Hippocampal formation (tissue), 2 donors: ENCODE measurements at regions not wholly inside any gene's neighbourhood (a gene's known extent, or its start where the extent isn't known, plus 50 kb on each side); places are given as distances from the start of the nearest gene placed in this dataset.

Experiments
- DNase-seq, 2 donors: peaks; one replicate each; lab custom pipeline; 2025; lab: John Stamatoyannopoulos, UW

DNA sequence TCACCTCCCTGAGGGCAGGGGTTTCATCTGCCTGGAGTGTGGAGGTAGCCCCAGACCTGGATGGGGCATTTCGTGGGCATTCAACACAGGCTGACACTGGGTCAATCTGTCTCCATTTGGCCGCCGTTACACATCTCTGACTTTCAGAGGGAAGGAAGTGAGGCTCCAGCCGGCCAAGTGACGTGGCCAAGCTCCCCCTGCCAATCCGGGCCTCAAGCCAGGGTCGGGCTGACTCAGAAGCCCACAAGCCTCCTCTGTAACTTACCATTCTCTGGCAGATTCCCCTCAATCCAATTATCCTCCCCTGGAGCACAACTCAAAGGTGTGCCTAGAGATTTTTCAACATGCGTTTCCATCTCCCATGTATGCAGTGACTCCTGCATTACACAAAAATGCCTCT is 227.6 kb downstream of the KLF13 start:
- DNase-seq: no peak

DNA sequence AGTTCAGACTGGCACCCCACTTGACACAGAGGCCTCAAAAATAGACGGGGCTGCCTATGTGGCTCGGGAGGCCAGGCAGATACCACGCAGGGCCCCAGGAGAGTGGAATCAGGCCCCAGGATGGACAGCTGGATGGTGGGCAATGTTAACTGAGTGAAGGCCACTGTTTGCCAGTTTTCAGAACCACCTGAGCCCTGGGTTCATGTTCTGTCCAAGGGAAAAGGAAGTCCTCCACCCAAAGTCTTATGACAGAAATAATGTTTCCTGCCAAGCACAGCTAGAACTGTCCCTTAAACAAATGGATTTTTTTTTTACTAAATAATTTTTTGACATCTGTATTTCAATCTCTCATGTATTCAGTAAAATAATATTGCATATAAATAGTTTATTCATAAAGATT is 228.4 kb downstream of the KLF13 start:
- no peak for DNase-seq

- DNase-seq: no peak
Measured at GRCh38 chr15:31556494-31557150, 230.0 kb downstream of the KLF13 start.

GRCh38 chr15:31557899-31558298 is 231.3 kb downstream of the KLF13 start:
- DNase-seq: no peak

DNA sequence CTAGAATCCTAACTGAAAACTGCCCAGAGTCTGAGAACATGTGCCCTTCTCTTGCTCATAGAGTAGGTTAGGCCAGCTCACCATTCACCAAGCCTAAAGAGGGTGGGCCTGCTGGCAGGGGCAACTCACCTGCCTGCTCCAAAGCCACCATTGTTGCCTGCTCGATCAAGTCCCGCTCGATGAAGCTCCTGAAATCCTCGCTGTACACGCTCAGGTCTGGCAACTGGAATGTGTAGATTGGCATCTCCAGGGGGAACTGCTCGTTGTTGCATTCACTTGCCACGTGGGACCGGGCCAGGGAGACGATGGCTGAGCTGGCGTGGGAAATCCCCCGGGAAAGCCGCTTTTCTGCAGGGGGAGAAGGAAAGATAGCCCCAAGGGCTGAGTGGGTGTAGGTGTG is 232.2 kb downstream of the KLF13 start:
- no peak for DNase-seq

DNA sequence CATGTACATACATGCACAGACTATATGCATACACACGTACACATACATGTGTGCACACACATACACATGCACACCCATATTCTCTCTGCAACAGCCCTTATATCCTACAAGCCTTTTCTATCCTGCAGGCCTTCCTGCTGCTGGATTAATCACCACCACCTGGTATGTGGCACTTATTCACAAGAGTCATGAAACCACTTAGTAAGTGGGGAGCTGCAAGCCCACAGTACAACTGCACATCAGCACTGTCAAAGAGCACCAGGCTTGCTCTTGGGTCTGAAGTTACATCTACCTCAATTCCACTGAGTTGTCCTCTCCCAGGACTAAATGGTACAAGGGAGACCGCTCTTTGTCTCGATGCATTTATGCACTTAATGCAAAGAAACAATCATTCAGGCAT is 233.2 kb downstream of the KLF13 start:
- no peak for DNase-seq

GRCh38 chr15:31560643-31561042 is 234.0 kb downstream of the KLF13 start:
- no peak for DNase-seq

- DNase-seq: no peak
Measured at GRCh38 chr15:31561156-31561555, 234.5 kb downstream of the KLF13 start.

- DNase-seq: no peak
Measured at GRCh38 chr15:31563001-31563400, 236.4 kb downstream of the KLF13 start.

- no peak for DNase-seq
Measured at GRCh38 chr15:31563421-31563820, 236.8 kb downstream of the KLF13 start.

DNA sequence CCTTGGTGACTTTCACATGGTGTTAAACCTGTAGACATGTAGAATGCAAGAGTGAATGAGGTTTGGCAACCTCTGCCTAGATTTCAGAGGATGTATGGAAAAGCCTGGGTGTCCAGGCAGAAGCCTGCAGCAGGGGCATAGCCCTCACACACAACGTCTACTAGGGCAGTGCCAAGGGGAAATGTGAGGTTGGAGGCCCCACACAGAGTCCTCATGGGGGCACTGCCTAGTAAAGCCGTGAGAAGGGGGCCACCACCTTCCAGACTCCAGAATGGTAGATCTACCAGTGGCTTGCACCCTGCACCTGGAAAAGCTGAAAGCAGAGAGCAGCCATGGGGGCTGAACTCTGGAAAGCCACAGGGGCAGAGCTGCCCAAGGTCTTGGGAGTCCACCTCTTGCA is 241.2 kb downstream of the KLF13 start:
- no peak for DNase-seq

GRCh38 chr15:31569836-31570235 is 243.2 kb downstream of the KLF13 start:
- no peak for DNase-seq

- no peak for DNase-seq
Measured at GRCh38 chr15:31570591-31570990, 244.0 kb downstream of the KLF13 start.

- no peak for DNase-seq
Measured at GRCh38 chr15:31571676-31572075, 245.0 kb downstream of the KLF13 start.

DNA sequence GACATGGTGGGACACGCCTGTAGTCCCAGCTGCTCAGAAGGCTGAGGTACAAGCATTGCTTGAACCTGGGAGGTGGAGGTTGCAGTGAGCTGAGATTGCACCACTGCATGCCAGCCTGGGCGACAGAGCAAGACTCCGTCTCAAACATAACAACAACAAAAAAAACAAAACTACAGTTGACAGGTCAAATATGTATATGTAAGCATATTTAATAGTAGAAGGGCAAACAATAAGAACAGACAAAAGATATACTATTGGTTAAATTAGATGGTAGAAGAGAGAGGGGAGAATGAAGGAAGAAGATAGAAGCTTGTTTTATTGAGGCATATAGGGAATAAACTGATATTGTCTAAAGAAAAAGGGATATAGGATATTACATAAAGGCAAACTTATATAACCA is 247.1 kb downstream of the KLF13 start:
- no peak for DNase-seq

GRCh38 chr15:31574766-31575165 is 248.1 kb downstream of the KLF13 start:
- DNase-seq: peak in 1 of 2 donors; percentile 51

- DNase-seq: no peak
Measured at GRCh38 chr15:31577108-31577507, 250.5 kb downstream of the KLF13 start.

- no peak for DNase-seq
Measured at GRCh38 chr15:31579282-31579681, 252.6 kb downstream of the KLF13 start.

- DNase-seq: no peak
Measured at GRCh38 chr15:31579976-31580375, 253.3 kb downstream of the KLF13 start.

GRCh38 chr15:31584195-31584594 is 257.6 kb downstream of the KLF13 start:
- no peak for DNase-seq

GRCh38 chr15:31585240-31585639 is 258.6 kb downstream of the KLF13 start:
- DNase-seq: no peak

- no peak for DNase-seq
Measured at GRCh38 chr15:31586841-31587240, 260.2 kb downstream of the KLF13 start.

DNA sequence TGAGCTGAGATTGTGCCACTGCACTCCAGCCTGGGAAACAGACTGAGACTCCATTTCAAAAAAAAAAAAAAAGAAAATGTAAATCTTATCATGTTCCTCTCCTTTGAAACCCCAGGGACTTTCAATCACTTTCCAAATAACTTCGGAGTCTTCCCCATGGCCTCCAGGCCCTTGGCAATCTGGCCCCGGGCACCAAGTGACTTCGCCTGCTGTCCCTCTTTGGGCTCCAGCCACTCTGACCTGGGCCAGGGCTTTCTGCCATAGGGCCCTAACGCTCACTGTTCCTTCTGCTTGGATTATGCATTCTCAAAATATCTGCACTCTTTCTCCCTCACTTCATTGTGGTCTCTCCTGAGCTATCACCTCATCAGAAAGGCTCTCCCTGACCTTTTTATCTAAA is 260.9 kb downstream of the KLF13 start:
- no peak for DNase-seq

DNA sequence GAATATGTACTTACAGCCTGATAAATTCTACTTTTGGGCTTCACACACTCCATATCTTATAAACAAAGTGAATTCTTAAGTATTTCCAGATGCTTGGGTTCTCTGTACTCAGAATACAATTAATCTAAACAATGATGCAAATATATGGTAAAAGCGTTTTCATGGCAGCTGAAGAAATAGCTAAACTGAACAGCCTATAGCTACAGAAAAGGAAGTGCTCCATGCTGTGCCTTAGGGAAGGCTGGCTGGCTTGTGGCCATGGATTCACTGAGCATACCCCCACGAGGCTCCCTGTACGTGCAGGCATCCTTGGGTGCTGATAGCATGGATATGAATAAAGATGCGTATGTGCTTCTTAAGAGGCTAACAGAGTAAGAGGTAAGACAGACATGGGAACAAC is 264.0 kb downstream of the KLF13 start:
- no peak for DNase-seq

DNA sequence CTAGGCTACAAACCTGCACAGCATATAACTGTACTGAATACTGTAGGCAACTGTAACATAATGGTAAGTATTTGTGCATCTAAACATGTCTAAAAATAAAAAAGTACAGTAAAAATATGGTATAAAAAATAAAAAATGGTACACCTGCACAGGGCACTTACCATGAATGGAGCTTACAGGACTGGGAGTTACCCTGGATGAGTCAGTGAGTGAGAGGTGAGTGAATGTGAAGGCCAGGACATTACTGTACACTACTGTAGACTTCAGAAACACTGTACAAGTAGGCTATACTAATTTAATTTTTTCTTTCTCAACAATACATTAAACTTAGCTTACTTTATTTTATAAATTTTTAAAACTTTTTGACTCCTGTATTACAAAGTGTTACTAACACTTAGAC is 265.3 kb downstream of the KLF13 start:
- no peak for DNase-seq
